C4-2B (cell line): ENCODE measurements at regions not wholly inside any gene's neighbourhood (a gene's known extent, or its start where the extent isn't known, plus 50 kb on each side); places are given as distances from the start of the nearest gene placed in this dataset.

Source experiments
- H3K27ac ChIP-seq: fragments of 450-650 bp; 2 replicates; pipeline ENCODE4 v1.5.1; 2017
- CTCF ChIP-seq: fragments of 450-650 bp; conservative IDR thresholded peaks from 2 replicates; pipeline ENCODE4 v1.5.1; 2017; ENCODE audit warnings: mild to moderate bottlenecking
- ZFX ChIP-seq: fragments of 450-650 bp; IDR thresholded peaks from 2 replicates; pipeline ENCODE4 v1.6.1; 2017

- no peak overlapping the region for H3K27ac ChIP-seq
- no peak for TF ChIP-seq CTCF
- TF ChIP-seq ZFX: no peak
These were observed 1209.3 kb upstream of the CHAC2 start for GRCh38 chr2:52558265-52558664.

GRCh38 chr2:52542297-52542696 is 1225.3 kb upstream of the CHAC2 start:
- TF ChIP-seq CTCF: no peak
- no peak for TF ChIP-seq ZFX
- no peak overlapping the region for H3K27ac ChIP-seq

- H3K27ac ChIP-seq: no peak overlapping the region
These were observed 1228.3 kb upstream of the CHAC2 start for GRCh38 chr2:52539026-52539970.

GRCh38 chr2:52537588-52537987 is 1230.0 kb upstream of the CHAC2 start:
- no peak for TF ChIP-seq CTCF
- no peak for TF ChIP-seq ZFX

More at GRCh38 chr2:52539026-52539970, 1228.3 kb upstream of the CHAC2 start:
- TF ChIP-seq ZFX: no peak
- TF ChIP-seq CTCF: no peak

GRCh38 chr2:52536929-52537460 is 1230.6 kb upstream of the CHAC2 start:
- TF ChIP-seq ZFX: no peak
- TF ChIP-seq CTCF: no peak
- no peak overlapping the region for H3K27ac ChIP-seq

More at GRCh38 chr2:52537588-52537987, 1230.0 kb upstream of the CHAC2 start:
- no peak overlapping the region for H3K27ac ChIP-seq

- no peak overlapping the region for H3K27ac ChIP-seq
- no peak for TF ChIP-seq ZFX
- TF ChIP-seq CTCF: no peak
These were observed 1234.6 kb upstream of the CHAC2 start for GRCh38 chr2:52532956-52533355.

GRCh38 chr2:52526735-52527134 is 1240.9 kb upstream of the CHAC2 start:
- TF ChIP-seq CTCF: no peak
- no peak for TF ChIP-seq ZFX

More at GRCh38 chr2:52526735-52527134, 1240.9 kb upstream of the CHAC2 start:
- no peak overlapping the region for H3K27ac ChIP-seq
